ENCODE measurements at regions not wholly inside any gene's neighbourhood (a gene's known extent, or its start where the extent isn't known, plus 50 kb on each side); places are given as distances from the start of the nearest gene placed in this dataset.
"Not testable (repeated sequence)": the region's sequence is repeated elsewhere in the genome, so short reads cannot be mapped to it uniquely, and the experiment has no call there.

GRCh38 chr6:119428633-119429032 is 79.1 kb upstream of the MAN1A1 start:
- no peak for DNase-seq

- DNase-seq, result no peak
Observed at GRCh38 chr6:119426619-119427018, 77.1 kb upstream of the MAN1A1 start.

- DNase-seq, result no peak
Observed at GRCh38 chr6:119423996-119424395, 74.4 kb upstream of the MAN1A1 start.

GRCh38 chr6:119418084-119418483 is 68.5 kb upstream of the MAN1A1 start:
- peak; percentile 57 for DNase-seq

GRCh38 chr6:119407156-119407555 is 57.6 kb upstream of the MAN1A1 start:
- no peak for DNase-seq

GRCh38 chr6:119405114-119405513 is 55.6 kb upstream of the MAN1A1 start:
- not testable (repeated sequence) for DNase-seq

All from islet precursor cell (in vitro differentiated cells).